Osteoblast (primary cell): ENCODE measurements at regions not wholly inside any gene's neighbourhood (a gene's known extent, or its start where the extent isn't known, plus 50 kb on each side); places are given as distances from the start of the nearest gene placed in this dataset.

Experiments
- DNase-seq: peaks from one replicate; pipeline ENCODE4 v3.0.0; 2011; ENCODE audit warnings: low spot score, mixed read lengths; ENCODE audit not compliant: insufficient read length; ENCODE audit errors: missing footprints
- H2AFZ ChIP-seq: 2 replicates; pipeline ENCODE4 v1.6.0; 2011; ENCODE audit warnings: mild to moderate bottlenecking, low read length
- H3K27ac ChIP-seq: 2 replicates; pipeline ENCODE4 v1.5.1; 2011; ENCODE audit warnings: mild to moderate bottlenecking, low read depth, low read length, moderate library complexity
- H3K27me3 ChIP-seq: 2 replicates; pipeline ENCODE4 v1.6.0; 2012; ENCODE audit warnings: mild to moderate bottlenecking, control low read depth, inconsistent platforms, low read length, moderate library complexity; ENCODE audit not compliant: insufficient read depth
- H3K36me3 ChIP-seq: 2 replicates; pipeline ENCODE4 v1.5.1; 2011; ENCODE audit warnings: mild to moderate bottlenecking, low read length, control low read depth, moderate library complexity; ENCODE audit not compliant: insufficient read depth
- H3K4me1 ChIP-seq: 2 replicates; pipeline ENCODE4 v1.5.1; 2011; ENCODE audit warnings: mild to moderate bottlenecking, low read length, control low read depth, moderate library complexity; ENCODE audit not compliant: insufficient read depth
- H3K4me2 ChIP-seq: 2 replicates; pipeline ENCODE4 v1.6.0; 2011; ENCODE audit warnings: mild to moderate bottlenecking, low read length; ENCODE audit not compliant: insufficient read depth
- H3K4me3 ChIP-seq: fragments of 200-600 bp; sonication (generic); 3 replicates; pipeline ENCODE4 v1.5.1; 2012; ENCODE audit warnings: mild to moderate bottlenecking, low read length, inconsistent platforms; ENCODE audit not compliant: insufficient read depth
- H3K79me2 ChIP-seq: 2 replicates; pipeline ENCODE4 v1.6.0; 2012; ENCODE audit warnings: mild to moderate bottlenecking, low read length, control low read depth, inconsistent platforms; ENCODE audit not compliant: insufficient read depth
- H3K9me3 ChIP-seq: 2 replicates; pipeline ENCODE4 v1.5.1; 2011; ENCODE audit warnings: low read depth, low read length, control low read depth
- H4K20me1 ChIP-seq: 2 replicates; pipeline ENCODE4 v1.6.0; 2012; ENCODE audit warnings: mild to moderate bottlenecking, low read length, control low read depth; ENCODE audit not compliant: insufficient read depth
- CTCF ChIP-seq: IDR thresholded peaks from 2 replicates; pipeline ENCODE4 v1.5.1; 2011; ENCODE audit warnings: mild to moderate bottlenecking, low read depth, low read length, moderate library complexity; ENCODE audit errors: extremely low read depth

GRCh38 chr1:56375326-56375804 is 204.0 kb downstream of the PLPP3 start:
- no peak overlapping the region for H3K27ac ChIP-seq
- peaks cover 30% of the 10 kb centered on the region for H3K4me1 ChIP-seq
- H3K4me2 ChIP-seq, result peak overlapping the region; percentile 21
- H4K20me1 ChIP-seq, result no peaks in the 10 kb centered on the region
- no peak overlapping the region for H2AFZ ChIP-seq
- no peak for TF ChIP-seq CTCF
- no peaks in the 10 kb centered on the region for H3K79me2 ChIP-seq
- H3K36me3 ChIP-seq, result no peaks in the 10 kb centered on the region
- DNase-seq, result no peak
- H3K27me3 ChIP-seq, result no peaks in the 10 kb centered on the region
- H3K9me3 ChIP-seq, result no peaks in the 10 kb centered on the region
- H3K4me3 ChIP-seq, result no peak overlapping the region

DNA sequence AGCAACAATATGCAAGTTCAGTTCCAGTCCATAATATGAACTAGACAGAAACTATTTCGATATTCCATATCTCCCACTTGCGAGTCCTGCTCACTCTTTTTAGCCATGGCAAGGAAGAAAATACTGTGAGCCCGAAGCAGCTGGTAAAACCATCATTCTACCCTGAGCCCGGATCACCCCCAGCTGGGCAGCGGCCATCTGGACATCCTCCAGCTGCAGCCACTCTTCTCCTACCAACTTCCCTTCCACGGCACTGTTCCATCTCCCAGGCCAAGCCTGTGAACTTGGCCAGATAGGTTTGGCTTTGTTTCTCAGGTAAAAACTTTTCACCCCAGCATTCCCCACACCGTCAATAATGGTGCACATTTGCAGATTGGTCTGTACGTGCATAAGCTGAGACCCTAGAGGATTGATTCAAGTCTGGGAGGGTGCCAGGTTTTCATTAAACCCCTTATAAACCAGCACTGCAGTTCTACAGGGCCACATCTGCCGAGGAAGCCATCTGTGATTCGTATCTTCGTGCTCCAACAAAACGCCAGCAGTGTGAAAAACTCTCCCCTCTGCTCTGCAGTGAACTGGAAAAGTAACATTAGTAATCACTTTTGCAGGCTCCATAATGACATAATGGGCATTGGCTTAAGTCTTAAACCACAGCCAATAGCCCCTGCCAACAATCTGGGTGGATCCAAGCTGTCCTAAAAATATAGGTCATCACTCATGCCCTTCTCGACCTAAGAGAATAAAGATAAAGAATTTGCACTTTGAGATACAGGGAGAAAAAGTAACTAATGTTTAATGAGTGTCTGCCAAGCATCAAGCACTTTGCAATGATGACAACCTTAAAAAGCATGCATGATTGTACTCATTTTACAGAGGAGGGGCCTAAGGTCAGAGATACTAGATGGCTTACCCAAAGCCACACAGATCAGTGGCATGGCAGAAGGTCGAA is 205.1 kb downstream of the PLPP3 start:
- no peak for TF ChIP-seq CTCF
- Histone ChIP-seq H3K79me2 (no peaks in the 10 kb centered on the region), H2AFZ (no peak overlapping the region), H3K36me3 (no peaks in the 10 kb centered on the region), H3K4me3 (no peak overlapping the region), H3K27me3 (no peaks in the 10 kb centered on the region), H3K27ac (no peak overlapping the region), H3K9me3 (no peaks in the 10 kb centered on the region), H3K4me2 (peak overlapping the region; percentile 46), H4K20me1 (no peaks in the 10 kb centered on the region), H3K4me1 (peaks cover 30% of the 10 kb centered on the region)
- DNase-seq, result peak; percentile 72

DNA sequence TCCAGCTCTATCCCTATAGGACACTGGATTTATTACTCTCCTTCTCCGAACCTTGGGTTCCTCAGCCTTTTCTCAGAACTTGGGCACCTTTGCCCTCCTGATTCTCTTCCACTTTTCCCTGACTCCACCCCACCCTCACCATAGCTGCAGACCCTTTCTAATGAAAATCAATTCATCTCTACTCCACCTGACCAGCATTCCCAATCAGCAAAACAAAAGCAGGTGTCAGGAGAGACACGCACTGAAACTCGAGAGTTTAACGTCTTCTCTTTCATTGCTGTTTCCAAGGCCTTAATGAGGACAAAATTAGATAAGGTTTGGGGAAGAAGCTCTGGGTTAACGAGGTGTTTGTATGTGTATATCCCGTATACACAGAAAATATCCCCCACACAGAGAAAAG is 208.8 kb downstream of the PLPP3 start:
- no peaks in the 10 kb centered on the region for H3K79me2 ChIP-seq
- no peak overlapping the region for H3K27ac ChIP-seq
- no peaks in the 10 kb centered on the region for H3K9me3 ChIP-seq
- H4K20me1 ChIP-seq, result no peaks in the 10 kb centered on the region
- H2AFZ ChIP-seq, result no peak overlapping the region
- H3K36me3 ChIP-seq, result no peaks in the 10 kb centered on the region
- H3K27me3 ChIP-seq, result no peaks in the 10 kb centered on the region
- no peak overlapping the region for H3K4me2 ChIP-seq
- H3K4me1 ChIP-seq, result peaks cover 20% of the 10 kb centered on the region
- no peak overlapping the region for H3K4me3 ChIP-seq
- DNase-seq, result no peak
- TF ChIP-seq CTCF, result no peak

DNA sequence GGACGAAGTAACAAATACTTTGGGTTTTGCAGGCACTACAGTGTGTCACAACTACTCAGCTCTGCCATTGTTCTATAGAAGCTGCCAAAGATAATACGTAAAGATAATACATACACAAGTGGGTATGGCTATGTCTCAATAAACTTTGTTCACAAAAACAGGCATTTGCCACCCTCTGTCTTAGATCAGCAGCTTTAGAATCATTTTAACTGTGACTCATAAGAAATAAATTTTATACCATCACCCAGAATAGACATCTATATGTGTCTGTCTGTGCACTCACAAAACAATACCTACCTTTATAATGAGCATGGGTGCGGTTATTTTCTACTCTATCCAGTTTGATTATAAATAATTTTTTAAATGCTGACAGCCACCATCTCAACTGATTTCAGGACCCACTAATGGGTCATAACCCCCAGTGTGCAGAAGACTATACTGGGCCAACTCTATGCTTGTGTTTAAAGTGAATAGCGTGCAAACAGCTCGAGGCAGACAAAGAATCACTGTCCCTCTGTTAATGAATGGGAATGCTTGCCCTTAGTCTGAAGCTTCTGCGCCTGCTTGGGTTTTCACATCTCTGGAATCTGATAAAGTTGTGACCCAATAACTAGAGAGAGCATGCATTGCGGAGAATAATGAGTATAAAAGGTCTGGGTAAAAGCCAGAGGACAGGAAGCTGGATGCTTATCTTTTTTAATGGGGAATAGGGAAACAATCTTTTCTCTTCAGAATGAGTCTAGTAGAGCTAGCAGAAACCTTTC is 216.2 kb downstream of the PLPP3 start:
- no peak for TF ChIP-seq CTCF
- DNase-seq, result no peak
- no peak overlapping the region for H3K4me3 ChIP-seq

More for the DNA sequence above, 216.2 kb downstream of the PLPP3 start:
- no peaks in the 10 kb centered on the region for H4K20me1 ChIP-seq
- no peaks in the 10 kb centered on the region for H3K79me2 ChIP-seq
- peaks cover 4% of the 10 kb centered on the region for H3K4me1 ChIP-seq
- H3K36me3 ChIP-seq, result no peaks in the 10 kb centered on the region
- H3K4me2 ChIP-seq, result no peak overlapping the region
- H2AFZ ChIP-seq, result no peak overlapping the region
- H3K9me3 ChIP-seq, result no peaks in the 10 kb centered on the region
- H3K27ac ChIP-seq, result no peak overlapping the region
- no peaks in the 10 kb centered on the region for H3K27me3 ChIP-seq
